ENCODE measurements at regions not wholly inside any gene's neighbourhood (a gene's known extent, or its start where the extent isn't known, plus 50 kb on each side); places are given as distances from the start of the nearest gene placed in this dataset.

DNA sequence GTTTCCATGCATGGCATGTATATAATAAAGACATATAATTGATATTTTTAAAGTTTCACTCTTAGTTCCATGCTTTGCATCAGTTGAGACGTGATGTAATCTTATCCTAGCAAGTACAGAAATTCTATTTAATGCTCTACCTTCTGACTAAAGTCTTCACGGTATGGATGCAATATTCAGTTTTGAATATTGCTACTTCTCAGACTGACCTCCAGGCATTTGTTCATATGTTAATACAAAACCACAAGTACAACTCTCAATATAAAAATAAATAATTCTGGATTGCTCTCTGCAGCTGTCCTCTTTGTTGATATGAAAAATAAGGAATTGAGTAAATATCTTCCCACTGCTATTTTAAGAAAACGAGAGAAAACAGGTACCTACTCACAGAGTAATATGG, 309.8 kb upstream of the HAND2 start:
- Mint-ChIP-seq H3K27me3 (ENCODE audit: low read depth) (peaks cover 12% of the 10 kb centered on the region), H3K9me3 (ENCODE audit: low read depth) (peaks cover 8% of the 10 kb centered on the region), H3K27ac (ENCODE audit: unreplicated experiment) (no peak overlapping the region), H3K36me3 (ENCODE audit: low read depth) (no peaks in the 10 kb centered on the region), H3K4me1 (ENCODE audit: low read depth) (no peaks in the 10 kb centered on the region), H3K4me3 (ENCODE audit: unreplicated experiment) (no peak overlapping the region)
- DNase-seq (ENCODE audit: low spot score) = no peak
- no peak for TF ChIP-seq CTCF (IDR thresholded peaks at IDR 0.05)

DNA sequence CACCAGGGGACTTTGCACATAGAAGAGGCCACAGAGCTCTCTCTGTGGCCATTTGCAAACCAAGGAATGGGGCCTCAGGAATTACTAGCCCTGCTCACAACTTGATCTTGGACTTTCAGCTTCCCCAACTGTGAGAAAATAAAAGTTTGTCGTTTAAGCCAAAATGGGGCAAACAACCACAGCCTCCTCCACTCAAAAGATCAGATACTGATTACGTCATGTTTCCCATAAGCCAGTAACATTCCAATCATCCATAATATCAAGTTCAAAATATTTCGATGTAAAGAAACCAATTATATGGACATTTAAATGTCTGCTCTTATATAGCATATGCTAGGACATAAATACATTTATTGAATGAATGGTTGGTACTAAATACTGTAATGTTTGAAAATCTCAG, 307.5 kb upstream of the HAND2 start:
- peaks cover 3% of the 10 kb centered on the region for H3K9me3 Mint-ChIP-seq (ENCODE audit: low read depth)
- H3K36me3 Mint-ChIP-seq (ENCODE audit: low read depth) = no peaks in the 10 kb centered on the region
- DNase-seq (ENCODE audit: low spot score) = no peak
- H3K4me1 Mint-ChIP-seq (ENCODE audit: low read depth) = no peaks in the 10 kb centered on the region
- no peak overlapping the region for H3K4me3 Mint-ChIP-seq (ENCODE audit: unreplicated experiment)
- H3K27me3 Mint-ChIP-seq (ENCODE audit: low read depth) = peaks cover 16% of the 10 kb centered on the region
- no peak overlapping the region for H3K27ac Mint-ChIP-seq (ENCODE audit: unreplicated experiment)
- TF ChIP-seq CTCF (IDR thresholded peaks at IDR 0.05) = no peak

DNA sequence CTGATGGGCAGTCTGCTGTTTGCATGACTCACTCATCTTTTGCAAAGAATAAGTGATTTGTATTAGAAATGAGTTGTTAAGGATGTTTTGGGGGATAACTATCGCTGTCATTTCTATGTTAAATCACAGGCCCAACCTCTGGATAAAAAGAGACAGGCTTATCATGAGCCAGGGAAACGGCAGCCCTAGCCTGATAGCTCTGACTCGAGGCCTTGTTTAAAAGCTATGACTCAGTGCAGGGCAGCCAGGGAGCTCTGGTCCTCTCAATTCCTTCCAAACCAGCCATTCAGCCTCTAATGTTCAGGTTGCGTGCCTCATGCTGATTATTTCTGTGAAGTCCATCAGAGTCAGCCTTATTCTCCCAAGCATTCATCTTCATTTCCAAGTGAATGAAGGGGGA, 305.9 kb upstream of the HAND2 start:
- no peak overlapping the region for H3K27ac Mint-ChIP-seq (ENCODE audit: unreplicated experiment)
- H3K4me3 Mint-ChIP-seq (ENCODE audit: unreplicated experiment) = no peak overlapping the region
- no peaks in the 10 kb centered on the region for H3K9me3 Mint-ChIP-seq (ENCODE audit: low read depth)
- no peak for TF ChIP-seq CTCF (IDR thresholded peaks at IDR 0.05)
- no peaks in the 10 kb centered on the region for H3K4me1 Mint-ChIP-seq (ENCODE audit: low read depth)
- H3K36me3 Mint-ChIP-seq (ENCODE audit: low read depth) = no peaks in the 10 kb centered on the region
- H3K27me3 Mint-ChIP-seq (ENCODE audit: low read depth) = peaks cover 20% of the 10 kb centered on the region
- no peak for DNase-seq (ENCODE audit: low spot score)

DNA sequence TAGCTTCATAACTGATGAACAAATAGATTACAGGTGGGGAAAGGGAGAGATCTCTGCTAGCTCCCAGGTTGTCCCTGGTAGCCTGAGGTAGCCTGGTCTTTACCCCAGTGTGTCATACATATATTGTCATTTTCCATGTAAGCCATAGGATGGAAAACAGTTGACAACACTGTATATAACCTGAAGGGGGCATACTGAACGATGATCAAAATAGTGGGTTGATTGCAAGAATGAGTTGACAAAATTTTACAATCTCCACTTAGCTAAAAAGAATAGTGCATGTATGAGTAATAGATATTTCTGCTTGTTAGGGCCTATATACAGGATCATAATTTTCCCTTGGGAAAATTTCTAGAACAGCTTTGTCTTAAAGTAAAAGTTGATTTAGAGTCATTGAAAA, 304.1 kb upstream of the HAND2 start:
- H3K27ac Mint-ChIP-seq (ENCODE audit: unreplicated experiment) = no peak overlapping the region
- DNase-seq (ENCODE audit: low spot score) = no peak
- no peaks in the 10 kb centered on the region for H3K36me3 Mint-ChIP-seq (ENCODE audit: low read depth)
- H3K9me3 Mint-ChIP-seq (ENCODE audit: low read depth) = no peaks in the 10 kb centered on the region
- H3K27me3 Mint-ChIP-seq (ENCODE audit: low read depth) = peaks cover 18% of the 10 kb centered on the region
- H3K4me1 Mint-ChIP-seq (ENCODE audit: low read depth) = no peaks in the 10 kb centered on the region
- H3K4me3 Mint-ChIP-seq (ENCODE audit: unreplicated experiment) = no peak overlapping the region
- TF ChIP-seq CTCF (IDR thresholded peaks at IDR 0.05) = no peak

GRCh38 chr4:173829565-173829964, 299.5 kb upstream of the HAND2 start:
- Mint-ChIP-seq H3K27me3 (ENCODE audit: low read depth) (peaks cover 10% of the 10 kb centered on the region), H3K36me3 (ENCODE audit: low read depth) (no peaks in the 10 kb centered on the region), H3K27ac (ENCODE audit: unreplicated experiment) (no peak overlapping the region), H3K9me3 (ENCODE audit: low read depth) (no peaks in the 10 kb centered on the region), H3K4me3 (ENCODE audit: unreplicated experiment) (no peak overlapping the region), H3K4me1 (ENCODE audit: low read depth) (no peaks in the 10 kb centered on the region)
- TF ChIP-seq CTCF (IDR thresholded peaks at IDR 0.05) = no peak
- no peak for DNase-seq (ENCODE audit: low spot score)

Measured in chondrocyte (in vitro differentiated cells).